ENCODE measurements at regions not wholly inside any gene's neighbourhood (a gene's known extent, or its start where the extent isn't known, plus 50 kb on each side); places are given as distances from the start of the nearest gene placed in this dataset.

- Histone ChIP-seq H2AFZ (ENCODE audit: low read length) (no peak overlapping the region), H3K9me3 (ENCODE audit: insufficient read depth, low read depth, low read length) (no peaks in the 10 kb centered on the region), H3K9me2 (replicated peaks; ENCODE audit: low read depth, low read length) (no peaks in the 10 kb centered on the region), H3F3A (ENCODE audit: low read depth) (no peaks in the 10 kb centered on the region), H3K4me2 (ENCODE audit: low read depth, low read length, poor library complexity, severe bottlenecking) (no peak overlapping the region), H3K4me1 (ENCODE audit: insufficient read depth, low read length, poor library complexity, severe bottlenecking) (no peaks in the 10 kb centered on the region), H4K20me1 (ENCODE audit: insufficient read depth, low read length, poor library complexity, severe bottlenecking) (no peaks in the 10 kb centered on the region), H3K79me2 (ENCODE audit: insufficient read depth, low read length) (no peaks in the 10 kb centered on the region), H3K36me3 (ENCODE audit: insufficient read depth, low read length) (no peaks in the 10 kb centered on the region), H3K27me3 (ENCODE audit: insufficient read depth, low read length, poor library complexity, severe bottlenecking) (no peaks in the 10 kb centered on the region), H3K9ac (ENCODE audit: low read depth, low read length, poor library complexity, severe bottlenecking) (no peak overlapping the region), H3K4me3 (ENCODE audit: low read length, poor library complexity, severe bottlenecking) (no peak overlapping the region)
- TF ChIP-seq CTCF (conservative IDR thresholded peaks at IDR 0.05; ENCODE audit: low read length) (no peak), EZH2phosphoT487 (IDR thresholded peaks at IDR 0.05; ENCODE audit: borderline replicate concordance) (no peak)
Measured at GRCh38 chr2:150212722-150213171, 274.7 kb downstream of the RND3 start.

- Histone ChIP-seq H3K9me2 (replicated peaks; ENCODE audit: low read depth, low read length) (no peaks in the 10 kb centered on the region), H3K4me2 (ENCODE audit: low read depth, low read length, poor library complexity, severe bottlenecking) (no peak overlapping the region), H3K79me2 (ENCODE audit: insufficient read depth, low read length) (no peaks in the 10 kb centered on the region), H3K9ac (ENCODE audit: low read depth, low read length, poor library complexity, severe bottlenecking) (no peak overlapping the region), H3K4me1 (ENCODE audit: insufficient read depth, low read length, poor library complexity, severe bottlenecking) (no peaks in the 10 kb centered on the region), H3K4me3 (ENCODE audit: low read length, poor library complexity, severe bottlenecking) (no peak overlapping the region), H3K36me3 (ENCODE audit: insufficient read depth, low read length) (no peaks in the 10 kb centered on the region), H3K27me3 (ENCODE audit: insufficient read depth, low read length, poor library complexity, severe bottlenecking) (no peaks in the 10 kb centered on the region), H4K20me1 (ENCODE audit: insufficient read depth, low read length, poor library complexity, severe bottlenecking) (no peaks in the 10 kb centered on the region), H3F3A (ENCODE audit: low read depth) (no peaks in the 10 kb centered on the region), H2AFZ (ENCODE audit: low read length) (no peak overlapping the region), H3K9me3 (ENCODE audit: insufficient read depth, low read depth, low read length) (no peaks in the 10 kb centered on the region)
- TF ChIP-seq CTCF (conservative IDR thresholded peaks at IDR 0.05; ENCODE audit: low read length) (no peak), EZH2phosphoT487 (IDR thresholded peaks at IDR 0.05; ENCODE audit: borderline replicate concordance) (no peak)
Measured at GRCh38 chr2:150211164-150211631, 276.3 kb downstream of the RND3 start.

GRCh38 chr2:150209746-150210145 is 277.7 kb downstream of the RND3 start:
- Histone ChIP-seq H3K4me2 (ENCODE audit: low read depth, low read length, poor library complexity, severe bottlenecking) (no peak overlapping the region), H4K20me1 (ENCODE audit: insufficient read depth, low read length, poor library complexity, severe bottlenecking) (no peaks in the 10 kb centered on the region), H3K4me3 (ENCODE audit: low read length, poor library complexity, severe bottlenecking) (no peak overlapping the region), H3K9me3 (ENCODE audit: insufficient read depth, low read depth, low read length) (no peaks in the 10 kb centered on the region), H3K9ac (ENCODE audit: low read depth, low read length, poor library complexity, severe bottlenecking) (no peak overlapping the region), H3K79me2 (ENCODE audit: insufficient read depth, low read length) (no peaks in the 10 kb centered on the region), H2AFZ (ENCODE audit: low read length) (no peak overlapping the region), H3K9me2 (replicated peaks; ENCODE audit: low read depth, low read length) (no peaks in the 10 kb centered on the region), H3F3A (ENCODE audit: low read depth) (no peaks in the 10 kb centered on the region), H3K27me3 (ENCODE audit: insufficient read depth, low read length, poor library complexity, severe bottlenecking) (no peaks in the 10 kb centered on the region), H3K4me1 (ENCODE audit: insufficient read depth, low read length, poor library complexity, severe bottlenecking) (no peaks in the 10 kb centered on the region), H3K36me3 (ENCODE audit: insufficient read depth, low read length) (no peaks in the 10 kb centered on the region)
- TF ChIP-seq CTCF (conservative IDR thresholded peaks at IDR 0.05; ENCODE audit: low read length) (no peak), EZH2phosphoT487 (IDR thresholded peaks at IDR 0.05; ENCODE audit: borderline replicate concordance) (no peak)

Data from Loucy (cell line).